ENCODE measurements at regions not wholly inside any gene's neighbourhood (a gene's known extent, or its start where the extent isn't known, plus 50 kb on each side); places are given as distances from the start of the nearest gene placed in this dataset.

- no peak for DNase-seq
Observed at GRCh38 chr3:79843180-79843579, 75.4 kb upstream of the ROBO1 start.

- DNase-seq: no peak
Observed at GRCh38 chr3:79835701-79836100, 67.9 kb upstream of the ROBO1 start.

DNA sequence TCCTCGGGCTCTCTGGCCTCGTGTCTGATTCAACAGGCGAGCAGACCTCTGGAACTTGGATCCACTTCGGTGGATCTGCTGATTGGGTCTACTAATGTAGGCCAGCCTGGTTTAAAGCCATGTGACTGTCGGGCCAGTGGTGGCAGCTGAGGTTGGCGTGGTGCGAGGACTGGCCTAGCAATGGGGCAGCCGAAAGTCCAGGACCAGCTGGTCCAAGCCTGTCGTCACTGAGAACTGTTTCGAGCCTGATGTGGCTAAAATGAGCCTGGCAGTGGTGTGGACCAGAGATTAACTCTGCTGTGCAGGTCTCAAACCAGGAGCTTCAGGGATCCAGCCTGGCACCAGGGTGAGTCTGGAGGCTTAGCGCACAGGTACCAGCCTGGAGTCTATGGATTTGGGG lies 56.4 kb upstream of the ROBO1 start:
- DNase-seq: no peak

- no peak for DNase-seq
Observed at GRCh38 chr3:79822076-79822475, 54.3 kb upstream of the ROBO1 start.

GRCh38 chr3:79820089-79820488 lies 52.3 kb upstream of the ROBO1 start:
- DNase-seq: no peak

DNA sequence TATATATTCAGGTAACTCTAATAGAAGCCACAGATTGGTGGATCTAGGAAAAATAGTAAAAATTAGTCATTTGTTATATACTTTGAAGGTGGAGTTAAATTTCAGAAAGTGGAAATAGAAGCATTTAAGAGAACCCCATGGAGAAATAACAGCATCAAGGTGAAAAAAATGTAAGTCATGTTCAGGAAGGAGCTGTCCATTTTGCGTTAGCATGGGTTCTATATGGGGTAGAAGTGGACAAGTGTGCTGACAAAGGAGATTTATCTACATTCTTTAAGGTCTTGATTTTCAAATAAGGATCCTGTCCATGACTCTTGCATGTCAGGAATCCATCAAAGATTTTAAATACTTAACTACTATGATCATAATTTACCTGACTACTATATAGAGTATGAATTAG lies 50.2 kb upstream of the ROBO1 start:
- no peak for DNase-seq
